VCaP (cell line): ENCODE measurements at regions not wholly inside any gene's neighbourhood (a gene's known extent, or its start where the extent isn't known, plus 50 kb on each side); places are given as distances from the start of the nearest gene placed in this dataset.

Experiments
- H3K27ac ChIP-seq: fragments of 450-650 bp; 2 replicates; pipeline ENCODE4 v1.5.1; 2017
- TF ChIP-seq, protein P1 (sequence below): fragments of 450-650 bp; conservative IDR thresholded peaks from 2 replicates; pipeline ENCODE4 v1.5.1; 2017; ENCODE audit warnings: mild to moderate bottlenecking, moderate library complexity

GRCh38 chr14:87494010-87494409 is 499.0 kb downstream of the GALC start:
- H3K27ac ChIP-seq: no peak overlapping the region
- TF ChIP-seq, protein P1, sequence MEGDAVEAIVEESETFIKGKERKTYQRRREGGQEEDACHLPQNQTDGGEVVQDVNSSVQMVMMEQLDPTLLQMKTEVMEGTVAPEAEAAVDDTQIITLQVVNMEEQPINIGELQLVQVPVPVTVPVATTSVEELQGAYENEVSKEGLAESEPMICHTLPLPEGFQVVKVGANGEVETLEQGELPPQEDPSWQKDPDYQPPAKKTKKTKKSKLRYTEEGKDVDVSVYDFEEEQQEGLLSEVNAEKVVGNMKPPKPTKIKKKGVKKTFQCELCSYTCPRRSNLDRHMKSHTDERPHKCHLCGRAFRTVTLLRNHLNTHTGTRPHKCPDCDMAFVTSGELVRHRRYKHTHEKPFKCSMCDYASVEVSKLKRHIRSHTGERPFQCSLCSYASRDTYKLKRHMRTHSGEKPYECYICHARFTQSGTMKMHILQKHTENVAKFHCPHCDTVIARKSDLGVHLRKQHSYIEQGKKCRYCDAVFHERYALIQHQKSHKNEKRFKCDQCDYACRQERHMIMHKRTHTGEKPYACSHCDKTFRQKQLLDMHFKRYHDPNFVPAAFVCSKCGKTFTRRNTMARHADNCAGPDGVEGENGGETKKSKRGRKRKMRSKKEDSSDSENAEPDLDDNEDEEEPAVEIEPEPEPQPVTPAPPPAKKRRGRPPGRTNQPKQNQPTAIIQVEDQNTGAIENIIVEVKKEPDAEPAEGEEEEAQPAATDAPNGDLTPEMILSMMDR: no peak

DNA sequence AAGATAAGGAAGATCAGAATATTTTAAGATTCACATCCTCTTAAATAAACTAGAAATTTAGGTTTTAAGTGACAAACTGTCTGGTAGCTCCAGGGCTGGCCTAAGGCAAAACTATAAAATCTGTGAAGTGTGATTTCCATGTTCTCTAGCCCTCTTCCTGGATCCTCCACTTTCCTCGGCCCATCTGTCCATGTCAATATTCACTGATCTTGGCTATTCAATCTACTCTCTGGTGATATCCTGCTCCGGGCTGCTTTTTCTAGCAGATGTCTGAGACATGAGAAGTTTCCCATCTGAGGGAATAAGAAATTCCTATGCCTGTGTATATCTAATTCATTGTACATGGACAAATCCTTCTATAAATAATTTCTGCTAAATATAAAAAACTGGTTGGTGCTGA is 500.4 kb downstream of the GALC start:
- TF ChIP-seq, protein P1: no peak
- H3K27ac ChIP-seq: no peak overlapping the region

GRCh38 chr14:87491816-87492215 is 501.2 kb downstream of the GALC start:
- TF ChIP-seq, protein P1: no peak
- no peak overlapping the region for H3K27ac ChIP-seq

DNA sequence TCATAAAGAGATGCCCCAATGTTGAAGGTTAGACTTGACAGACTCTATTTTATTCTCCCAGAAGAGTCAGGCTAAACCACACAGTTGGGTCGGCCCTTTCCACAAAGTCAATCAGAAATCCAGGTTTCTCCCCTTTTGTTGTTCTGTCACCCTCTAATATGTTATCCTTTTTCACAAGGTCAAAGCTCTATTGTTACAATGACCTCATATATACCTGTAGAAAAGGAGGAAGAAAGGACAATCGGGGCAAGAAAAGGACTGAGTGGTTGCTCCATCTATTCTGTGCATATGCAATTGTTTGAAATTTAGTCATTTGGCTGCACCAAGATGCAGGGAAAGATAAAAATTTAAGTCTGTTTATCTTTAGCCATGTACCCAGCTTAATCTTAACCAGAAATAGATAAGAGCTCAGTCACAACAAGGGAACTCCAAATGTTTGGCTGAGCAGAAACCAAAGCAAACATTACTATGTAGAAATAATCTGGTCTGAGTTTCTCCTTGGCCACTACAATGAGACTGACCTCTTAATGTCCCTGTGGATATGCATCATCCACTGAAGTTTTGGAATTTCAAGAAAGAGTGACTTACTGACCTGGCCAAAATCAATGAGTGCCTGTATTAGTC is 503.7 kb downstream of the GALC start:
- H3K27ac ChIP-seq: no peak overlapping the region
- TF ChIP-seq, protein P1: no peak

GRCh38 chr14:87483271-87484260 is 509.4 kb downstream of the GALC start:
- no peak overlapping the region for H3K27ac ChIP-seq
- TF ChIP-seq, protein P1: no peak

DNA sequence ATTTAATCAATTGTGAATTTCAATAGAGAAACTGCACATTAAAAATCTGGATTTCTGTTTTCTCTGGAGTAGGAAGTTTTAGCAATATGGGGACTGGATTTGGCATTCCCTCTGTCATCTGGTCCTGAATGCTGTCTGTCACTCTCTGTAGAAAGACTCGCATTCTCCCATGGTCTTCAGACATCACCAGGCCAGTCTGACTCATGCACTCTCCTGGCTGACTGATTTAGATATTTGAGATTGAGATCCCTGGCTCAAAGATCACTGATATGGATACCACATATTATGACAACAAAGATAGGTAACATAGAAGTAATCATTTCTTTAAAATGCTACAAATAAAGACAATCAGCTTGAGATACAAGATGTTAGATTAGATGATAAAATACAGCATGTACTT is 524.5 kb downstream of the GALC start:
- TF ChIP-seq, protein P1: no peak
- H3K27ac ChIP-seq: no peak overlapping the region

DNA sequence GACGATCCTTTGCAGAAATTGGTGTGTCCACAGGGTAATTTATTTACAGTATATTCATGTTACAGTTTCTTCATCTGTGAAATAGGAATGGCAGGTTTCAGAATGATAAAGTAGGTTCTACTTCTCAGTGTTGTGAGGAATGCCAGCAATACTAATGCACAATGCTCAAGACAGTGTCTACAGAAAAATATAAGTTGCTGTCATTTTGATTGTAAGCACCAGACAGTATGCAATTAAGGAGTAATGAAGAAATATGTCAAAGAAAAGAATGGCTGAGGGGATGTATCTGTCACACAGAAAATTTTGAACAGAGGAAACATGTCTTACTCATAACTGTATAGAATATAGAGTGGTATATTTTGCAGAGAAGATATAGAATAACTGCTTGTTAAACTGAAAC is 525.4 kb downstream of the GALC start:
- TF ChIP-seq, protein P1: no peak
- no peak overlapping the region for H3K27ac ChIP-seq
